ENCODE measurements at regions not wholly inside any gene's neighbourhood (a gene's known extent, or its start where the extent isn't known, plus 50 kb on each side); places are given as distances from the start of the nearest gene placed in this dataset.
"Not testable (repeated sequence)": the region's sequence is repeated elsewhere in the genome, so short reads cannot be mapped to it uniquely, and the experiment has no call there.

DNA sequence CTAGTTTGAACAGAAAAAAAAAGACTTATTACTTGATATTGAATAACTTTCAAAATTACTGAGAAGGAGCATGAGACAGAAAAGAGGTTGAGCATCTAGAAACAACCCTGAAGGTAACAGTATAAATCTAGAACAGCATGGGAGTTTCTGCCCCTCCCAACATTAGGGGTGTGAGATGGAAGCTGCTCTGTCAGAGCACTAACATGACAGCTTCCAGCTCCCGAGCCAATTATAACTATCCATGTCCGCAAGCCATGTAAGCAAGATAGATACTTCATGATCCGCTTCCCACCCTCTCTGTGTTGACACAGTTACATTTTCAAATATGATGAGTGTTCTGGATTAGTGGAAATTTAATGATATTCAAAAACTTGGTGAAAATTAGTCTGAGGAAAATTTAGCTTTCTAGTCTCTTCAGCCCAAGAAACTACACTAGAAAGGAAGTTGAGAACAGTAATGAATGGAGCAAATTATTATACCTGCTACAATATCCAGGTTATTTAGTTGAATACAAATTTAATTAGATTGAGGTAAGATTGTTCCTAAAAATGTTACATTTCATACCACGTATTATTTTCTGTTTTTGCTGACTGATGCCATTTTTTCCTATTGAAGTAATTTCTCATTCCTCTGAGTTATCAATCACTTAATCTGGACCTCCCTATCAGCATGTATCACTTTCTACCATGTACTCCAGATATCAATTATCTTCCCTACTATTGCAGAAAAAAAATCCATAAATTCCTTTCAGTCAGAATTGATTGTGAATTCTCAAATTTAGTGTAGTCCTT is 129.3 kb upstream of the SLIT2 start:
- DNase-seq: no peak

DNA sequence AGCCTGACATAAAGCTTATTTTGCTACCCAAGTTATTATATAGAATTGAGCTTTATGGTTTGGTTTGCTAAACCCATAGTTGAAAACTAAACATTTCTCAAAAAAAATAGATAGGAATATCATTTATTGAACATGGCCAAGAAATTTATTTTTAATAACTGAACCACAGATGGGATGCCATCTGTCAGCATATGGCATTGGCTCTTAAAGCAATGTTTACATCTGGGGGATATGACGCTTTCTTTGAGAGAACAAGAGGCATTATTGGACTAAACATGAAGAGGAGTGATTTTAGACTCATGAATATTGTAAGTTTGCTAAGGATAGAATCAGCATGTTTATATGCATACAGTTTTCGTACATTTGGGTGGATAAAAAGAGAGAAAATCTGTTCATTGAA is 132.6 kb upstream of the SLIT2 start:
- DNase-seq: no peak

DNA sequence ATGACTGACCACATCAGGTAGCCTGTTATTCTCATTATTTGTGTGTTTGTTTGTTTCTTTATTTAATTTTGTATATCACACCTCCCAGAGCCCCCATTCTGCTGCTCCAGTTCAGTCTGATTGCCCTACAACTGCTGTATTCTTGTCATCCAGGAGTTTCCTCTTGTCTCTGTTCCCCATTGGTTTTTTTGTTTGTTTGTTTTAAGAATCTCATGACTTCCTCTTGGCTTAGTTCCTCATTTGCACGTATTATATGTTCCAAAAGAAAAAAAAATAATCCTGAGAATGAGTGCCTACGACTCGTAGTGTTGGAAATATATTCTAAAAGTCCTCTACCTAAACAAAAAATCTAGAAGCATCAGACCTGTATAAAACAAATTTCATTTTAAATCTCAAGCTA is 142.3 kb upstream of the SLIT2 start:
- DNase-seq: no peak

- DNase-seq: no peak
Observed at GRCh38 chr4:20106921-20107320, 144.8 kb upstream of the SLIT2 start.

GRCh38 chr4:20101831-20102230 is 149.9 kb upstream of the SLIT2 start:
- DNase-seq: no peak

DNA sequence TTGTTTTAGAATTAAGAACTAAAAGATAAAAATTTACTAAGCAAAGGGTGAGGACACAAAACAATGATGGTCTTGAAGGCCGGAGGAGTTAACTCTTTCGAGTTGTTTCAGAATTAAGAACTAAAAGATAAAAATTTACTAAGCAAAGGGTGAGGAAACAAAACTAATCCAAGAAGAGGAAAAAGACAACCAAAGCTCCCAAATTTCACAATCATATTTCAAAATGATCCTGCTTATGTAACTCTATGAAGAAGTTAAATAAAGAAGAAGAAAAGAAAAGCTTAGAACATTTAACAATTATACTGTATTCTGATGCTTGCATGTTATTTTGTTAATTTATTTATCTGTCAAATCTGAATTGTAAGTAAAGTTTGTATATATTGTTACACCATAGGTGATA is 154.8 kb upstream of the SLIT2 start:
- DNase-seq: no peak

- peak in 1 of 14 donors; percentile 33 for DNase-seq
Observed at GRCh38 chr4:20095805-20096541, 155.7 kb upstream of the SLIT2 start.

DNA sequence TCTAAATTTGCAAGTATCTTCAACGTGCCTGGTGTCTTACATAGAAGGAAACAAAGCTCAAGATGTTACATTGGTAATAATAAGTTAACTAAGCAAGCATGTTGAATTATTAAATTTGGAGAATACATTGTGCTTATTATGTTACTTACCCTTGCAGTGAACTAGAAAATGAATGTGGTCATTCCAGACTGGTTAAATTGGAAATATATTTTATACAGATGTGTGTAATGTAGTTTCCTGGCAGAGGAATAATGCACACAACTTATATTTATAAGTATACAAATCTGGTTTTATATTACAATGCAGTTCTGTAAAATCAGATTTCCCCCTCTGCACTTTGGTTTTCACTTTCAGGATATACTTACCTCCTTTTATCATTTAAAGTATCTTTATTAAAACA is 159.9 kb upstream of the SLIT2 start:
- no peak for DNase-seq

DNA sequence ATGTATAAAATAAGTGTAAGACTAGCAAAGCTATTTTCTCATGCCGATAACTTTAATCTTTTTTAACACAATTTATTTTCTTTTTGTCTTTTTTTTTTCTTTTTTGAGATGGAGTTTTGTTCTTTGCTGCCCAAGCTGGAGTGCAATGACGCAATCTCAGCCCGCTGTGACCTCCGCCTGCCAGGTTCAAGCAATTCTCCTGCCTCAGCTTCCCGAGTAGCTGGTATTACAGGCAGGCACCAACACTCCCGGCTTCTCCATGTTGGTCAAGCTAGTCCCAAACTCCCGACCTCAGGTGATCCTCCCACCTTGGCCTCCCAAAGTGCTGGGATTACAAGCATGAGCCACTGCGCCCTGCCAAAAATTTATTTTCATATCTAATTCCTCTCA is 164.2 kb upstream of the SLIT2 start:
- no peak for DNase-seq

DNA sequence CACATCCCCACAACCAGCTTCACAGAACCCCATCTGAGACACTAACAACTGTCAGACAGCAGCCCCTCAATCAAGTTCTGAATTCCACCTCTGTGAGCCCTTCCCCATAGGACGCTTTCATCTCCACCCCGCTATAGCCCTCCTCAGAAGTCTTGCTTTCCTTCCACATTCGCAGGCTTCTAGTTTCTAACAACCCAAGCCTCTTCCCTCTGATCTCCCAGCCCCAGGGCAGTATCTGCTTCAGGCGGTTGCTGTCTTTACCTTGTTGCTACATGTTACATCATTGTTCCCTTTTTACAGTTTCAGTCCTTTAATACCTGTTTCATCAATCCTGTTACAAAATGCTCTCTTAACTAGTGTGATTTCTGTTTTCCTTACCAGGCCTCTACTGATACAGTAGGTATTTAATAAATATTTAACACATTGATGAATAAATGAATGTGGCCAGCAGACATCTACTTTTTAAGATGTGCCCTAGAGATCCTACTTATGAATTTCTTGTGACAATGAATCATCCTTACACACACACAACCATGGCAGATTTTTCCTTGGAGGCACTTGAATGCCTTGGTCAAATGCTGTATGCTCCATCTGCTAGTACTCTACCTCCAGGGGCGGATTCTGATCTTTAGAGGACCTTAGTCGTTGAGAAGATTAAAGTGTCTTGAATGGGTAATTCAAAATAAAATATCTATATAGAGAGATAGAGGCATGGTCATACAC is 164.7 kb upstream of the SLIT2 start:
- DNase-seq: no peak

DNA sequence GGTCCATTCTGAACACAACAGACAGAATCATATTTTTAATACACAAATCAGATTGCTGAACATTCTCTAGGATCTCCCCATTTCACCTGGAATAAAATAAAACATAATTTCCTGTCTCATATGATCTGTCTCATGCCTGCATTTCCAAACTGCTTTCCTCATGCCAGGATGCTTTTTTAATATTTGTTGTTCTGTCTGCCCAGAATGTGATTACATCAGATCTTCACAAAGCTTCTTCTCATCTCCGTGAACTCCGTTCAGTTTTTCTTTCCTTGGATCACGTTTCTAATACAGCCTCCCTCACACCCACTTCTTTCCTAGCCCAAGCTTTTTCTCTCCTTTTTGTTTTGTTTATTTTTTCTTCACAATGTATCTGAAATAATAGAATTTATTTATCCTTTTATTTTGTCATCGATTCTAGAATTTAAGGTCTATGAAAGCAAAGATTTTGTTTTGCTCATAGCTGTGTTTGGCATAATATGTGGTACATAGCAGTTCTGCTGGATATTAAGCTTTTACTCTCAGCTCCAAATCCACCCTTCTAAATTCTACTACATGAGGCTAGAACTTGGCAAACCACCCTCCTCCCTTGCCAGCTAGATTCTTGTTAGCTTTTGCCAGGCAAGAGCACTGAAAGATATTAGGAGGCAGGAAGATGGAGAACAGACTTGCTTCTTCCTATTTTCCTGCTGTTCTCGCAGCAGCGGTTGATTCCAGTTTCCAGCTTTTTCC is 165.5 kb upstream of the SLIT2 start:
- no peak for DNase-seq

GRCh38 chr4:20085653-20086052 is 166.1 kb upstream of the SLIT2 start:
- no peak for DNase-seq

DNA sequence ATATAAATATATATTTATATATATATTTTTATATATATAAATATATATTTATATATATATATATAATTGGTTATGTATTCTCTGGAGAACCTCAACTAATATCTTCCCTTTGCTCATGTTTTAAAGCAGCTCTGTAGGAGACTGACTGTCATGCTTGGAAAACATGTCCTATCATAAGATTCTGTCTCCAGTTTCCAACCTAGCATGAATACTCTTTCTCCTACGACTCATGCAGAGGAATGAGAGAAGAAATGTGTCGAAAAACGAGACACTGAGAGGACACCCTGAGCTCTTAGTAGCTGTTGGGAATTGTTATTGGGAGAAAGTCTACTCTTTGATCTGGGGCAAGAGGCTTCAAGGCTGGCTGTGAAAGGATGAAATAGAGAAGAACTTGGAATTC is 166.5 kb upstream of the SLIT2 start:
- no peak for DNase-seq

DNA sequence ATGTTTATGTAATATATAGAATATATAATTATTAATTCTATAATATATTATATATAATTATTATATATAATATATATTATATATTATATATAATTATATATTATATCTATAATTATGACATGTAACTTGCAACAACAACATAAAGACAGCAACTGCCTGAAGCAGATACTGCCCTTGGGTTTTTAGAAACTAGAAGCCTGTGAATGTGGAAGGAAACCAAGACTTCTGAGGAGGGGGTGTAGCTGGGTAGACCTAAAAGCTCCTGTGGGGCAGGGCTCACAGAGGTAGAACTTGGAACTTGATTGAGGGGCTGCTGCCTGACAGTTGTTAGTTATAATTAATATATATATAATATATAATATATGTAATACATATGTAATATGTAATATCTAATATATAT is 167.2 kb upstream of the SLIT2 start:
- DNase-seq: no peak

- DNase-seq: no peak
Observed at GRCh38 chr4:20078644-20079043, 173.1 kb upstream of the SLIT2 start.

GRCh38 chr4:20075248-20075871 is 176.3 kb upstream of the SLIT2 start:
- DNase-seq: no peak

GRCh38 chr4:20074450-20074849 is 177.3 kb upstream of the SLIT2 start:
- no peak for DNase-seq

GRCh38 chr4:20065952-20066351 is 185.8 kb upstream of the SLIT2 start:
- DNase-seq: no peak

DNA sequence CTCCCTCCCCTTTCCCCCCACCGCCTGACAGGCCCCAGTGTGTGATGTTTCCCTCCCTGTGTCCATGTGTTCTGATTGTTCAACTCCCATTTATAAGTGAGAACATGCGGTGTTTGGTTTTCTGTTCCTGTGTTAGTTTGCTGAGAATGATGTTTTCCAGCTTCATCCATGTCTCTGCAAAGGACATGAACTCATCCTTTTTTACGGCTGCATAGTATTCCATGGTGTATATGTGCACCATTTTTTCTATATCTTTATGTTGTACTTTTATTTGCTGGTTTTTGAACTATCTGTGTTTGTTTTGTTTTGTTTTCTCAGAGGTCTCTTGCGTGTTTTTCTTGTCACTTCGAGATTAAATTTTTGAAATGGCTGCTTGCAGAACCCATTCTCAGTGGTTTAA is 188.8 kb upstream of the SLIT2 start:
- DNase-seq: not testable (repeated sequence)

- no peak for DNase-seq
Observed at GRCh38 chr4:20062054-20062453, 189.7 kb upstream of the SLIT2 start.

- no peak for DNase-seq
Observed at GRCh38 chr4:20050768-20051167, 200.9 kb upstream of the SLIT2 start.

DNA sequence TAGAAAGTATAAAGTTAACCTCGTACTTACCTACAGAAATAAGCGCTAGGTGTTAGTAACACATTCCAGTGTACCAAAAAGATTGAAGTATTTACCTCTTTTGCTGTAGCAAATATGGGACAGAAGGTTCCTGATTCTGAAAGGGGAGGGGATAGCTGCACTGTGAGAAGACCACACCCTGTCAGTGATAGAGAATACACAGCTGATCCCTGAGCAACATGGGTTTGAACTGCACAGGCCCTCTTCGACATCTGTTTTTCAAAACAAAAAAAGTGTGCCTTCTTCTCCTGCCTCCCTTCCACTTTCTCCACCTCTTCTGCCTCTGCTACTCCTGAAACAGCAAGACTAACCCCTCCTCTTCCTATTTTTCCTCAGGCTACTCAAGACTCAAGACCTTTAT is 201.8 kb upstream of the SLIT2 start:
- no peak for DNase-seq

All from C1 segment of cervical spinal cord (tissue), 14 donors.